Fibroblast of the conjunctiva (primary cell): ENCODE measurements at regions not wholly inside any gene's neighbourhood (a gene's known extent, or its start where the extent isn't known, plus 50 kb on each side); places are given as distances from the start of the nearest gene placed in this dataset.
"Not testable (repeated sequence)": the region's sequence is repeated elsewhere in the genome, so short reads cannot be mapped to it uniquely, and the experiment has no call there.

Experiments
- DNase-seq: peaks from one replicate; pipeline ENCODE4 v3.0.0-alpha.2; 2010; ENCODE audit warnings: low read depth

GRCh38 chr12:127583041-127583440 lies 683.9 kb upstream of the TMEM132C start:
- no peak for DNase-seq

- DNase-seq = peak; percentile 38
Measured at GRCh38 chr12:127588249-127588648, 678.7 kb upstream of the TMEM132C start.

- no peak for DNase-seq
Measured at GRCh38 chr12:127589541-127589940, 677.4 kb upstream of the TMEM132C start.

GRCh38 chr12:127590868-127591267 lies 676.1 kb upstream of the TMEM132C start:
- DNase-seq = no peak

DNA sequence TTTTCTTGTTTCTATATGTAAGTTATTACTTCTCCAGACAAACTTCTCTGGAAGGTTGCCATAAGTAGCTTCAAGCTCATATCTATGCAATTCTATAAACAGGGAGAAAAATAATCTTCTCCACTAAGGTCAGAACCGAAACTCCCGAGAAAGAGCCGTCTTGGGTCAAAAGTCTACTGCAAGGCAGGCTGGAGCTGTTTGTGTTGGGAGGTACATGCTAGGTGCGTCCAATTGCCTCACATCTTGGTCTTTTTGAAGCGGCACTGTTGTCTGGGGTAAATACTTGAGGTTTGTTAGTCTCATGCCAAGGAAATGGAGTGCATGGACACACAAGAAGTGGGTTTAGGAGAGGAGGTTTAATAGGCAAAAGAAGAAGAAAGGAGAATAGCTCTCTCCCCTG lies 674.7 kb upstream of the TMEM132C start:
- DNase-seq = no peak

DNA sequence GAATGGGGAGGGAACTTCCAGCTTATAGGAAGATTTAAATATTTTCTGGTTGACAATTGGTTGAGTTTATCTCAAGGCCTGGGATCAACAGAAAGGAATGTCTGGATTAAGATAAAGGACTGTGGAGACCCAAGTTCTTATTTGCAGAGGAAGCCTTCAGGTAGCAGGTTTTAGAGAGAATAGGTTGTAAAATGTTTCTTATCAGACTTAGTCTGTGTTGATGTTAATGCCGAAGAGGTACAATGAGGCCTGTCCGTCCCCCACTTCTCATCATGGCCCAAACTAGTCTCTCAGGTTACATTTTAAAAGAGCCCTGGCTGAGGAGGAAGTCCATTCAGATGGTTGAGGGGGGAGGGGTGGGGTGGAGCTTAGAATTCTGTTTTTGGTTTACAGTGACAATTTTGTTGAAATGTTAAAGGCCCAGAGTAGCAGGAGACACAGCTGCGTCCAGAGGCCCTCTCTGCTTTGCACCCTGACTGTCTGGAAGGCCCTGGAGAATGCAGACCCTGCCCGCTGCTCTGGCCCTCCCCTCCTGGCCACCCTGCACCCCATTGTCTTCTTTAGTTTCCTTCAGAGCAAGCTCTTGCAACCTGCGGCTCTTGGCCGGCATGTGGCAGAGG lies 672.5 kb upstream of the TMEM132C start:
- no peak for DNase-seq

GRCh38 chr12:127595506-127595905 lies 671.5 kb upstream of the TMEM132C start:
- DNase-seq = no peak

DNA sequence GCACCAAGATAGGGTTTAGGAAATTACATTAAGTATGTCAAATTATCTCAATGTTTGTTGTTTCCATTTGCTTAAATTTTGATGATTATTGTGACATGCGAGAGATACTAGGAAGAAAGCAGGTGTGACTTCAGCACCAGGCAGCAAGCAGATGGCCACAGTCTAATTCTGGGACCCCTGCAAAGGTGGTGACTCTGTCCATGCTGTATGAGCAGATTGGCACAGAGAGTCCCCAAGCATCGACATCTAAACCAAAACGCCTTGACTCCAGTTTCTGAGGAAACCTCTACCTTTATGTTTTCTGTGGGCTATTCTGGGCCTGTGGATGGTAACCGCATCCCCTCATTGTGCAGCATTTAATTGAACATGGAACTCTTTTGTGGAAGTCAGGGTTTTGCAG lies 670.1 kb upstream of the TMEM132C start:
- no peak for DNase-seq

DNA sequence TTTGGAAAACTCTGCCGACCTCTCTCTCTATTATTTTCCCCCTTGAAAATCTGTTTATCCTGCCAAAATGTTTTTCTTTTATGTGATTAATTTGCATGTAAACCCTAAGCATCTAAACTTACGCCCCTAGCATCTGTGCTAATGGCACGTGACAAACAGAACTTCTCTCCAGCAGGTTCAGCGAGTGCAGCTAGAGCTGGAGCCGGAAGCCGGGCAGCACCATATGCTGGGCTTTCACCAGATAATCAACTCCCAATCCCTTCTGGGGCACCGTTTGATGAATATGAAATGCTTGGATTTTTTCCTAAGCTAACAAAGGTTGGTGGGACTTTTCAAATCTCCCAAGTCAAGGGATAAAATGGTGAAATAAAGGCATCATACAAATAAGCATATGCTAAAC lies 667.5 kb upstream of the TMEM132C start:
- DNase-seq = no peak

DNA sequence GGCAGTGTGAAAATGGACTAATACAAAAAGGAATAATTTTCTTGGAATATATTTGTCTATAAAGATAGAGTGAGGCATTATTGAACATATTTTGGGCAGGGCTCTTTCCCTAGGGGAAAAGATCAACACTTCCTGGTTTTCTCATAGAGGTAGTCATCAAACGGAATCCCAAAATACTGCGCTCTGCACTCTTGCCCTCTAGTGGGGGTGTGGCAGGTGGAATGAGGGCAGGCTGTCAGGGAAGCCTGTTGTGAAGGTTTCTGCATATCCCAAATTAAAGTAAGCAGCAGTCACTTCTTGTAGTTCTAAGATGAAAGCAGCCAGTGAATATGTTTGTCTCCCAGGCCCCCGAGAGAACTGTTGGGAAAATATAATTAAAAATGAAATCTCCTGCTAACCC lies 666.8 kb upstream of the TMEM132C start:
- DNase-seq = no peak

- no peak for DNase-seq
Measured at GRCh38 chr12:127606476-127607015, 660.4 kb upstream of the TMEM132C start.

DNA sequence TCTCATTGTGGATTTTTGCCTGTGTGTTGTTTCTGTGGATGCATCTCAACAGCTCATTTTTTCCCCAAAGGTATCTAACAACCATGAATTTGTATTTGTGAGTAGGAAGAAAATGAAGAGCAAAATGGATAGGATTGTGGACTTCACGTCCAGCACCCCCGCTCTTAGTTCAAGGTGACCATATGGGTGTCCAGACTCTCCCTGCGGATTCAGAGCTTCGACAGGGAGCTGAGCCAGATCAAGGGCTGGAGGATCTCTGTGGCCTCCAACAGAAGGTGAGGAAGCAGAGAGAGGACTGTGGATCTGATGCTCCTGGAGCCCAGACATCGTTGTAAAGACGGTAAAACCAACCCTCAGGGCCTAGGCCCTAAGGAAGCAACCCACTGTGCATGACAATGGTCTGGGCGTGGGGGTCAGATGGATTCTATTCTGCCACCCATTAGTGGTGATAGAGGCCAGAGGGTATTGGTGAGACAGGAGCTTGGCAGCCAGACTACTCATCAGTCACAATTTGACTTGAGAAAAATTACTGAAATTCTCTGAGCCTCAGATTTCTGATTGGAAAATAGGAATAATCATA lies 659.7 kb upstream of the TMEM132C start:
- DNase-seq = no peak

- not testable (repeated sequence) for DNase-seq
Measured at GRCh38 chr12:127608359-127608758, 658.6 kb upstream of the TMEM132C start.

DNA sequence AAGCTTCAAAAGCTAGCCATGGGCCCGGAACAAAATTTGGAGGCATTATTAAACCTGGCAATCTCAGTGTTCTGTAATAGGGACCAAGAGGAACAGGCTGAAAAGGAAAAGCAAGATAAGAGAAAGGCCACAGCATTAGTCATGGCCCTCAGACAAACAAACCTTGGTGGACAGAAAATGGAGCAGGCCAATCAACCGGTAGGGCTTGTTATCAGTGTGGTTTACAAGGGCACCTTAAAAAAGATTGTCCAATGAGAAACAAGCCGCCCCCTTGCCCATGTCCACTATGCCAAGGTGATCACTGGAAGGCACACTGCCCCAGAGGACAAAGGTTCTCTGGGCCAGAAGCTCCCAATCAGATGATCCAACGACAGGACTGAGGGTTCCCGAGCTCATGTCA lies 653.9 kb upstream of the TMEM132C start:
- no peak for DNase-seq

DNA sequence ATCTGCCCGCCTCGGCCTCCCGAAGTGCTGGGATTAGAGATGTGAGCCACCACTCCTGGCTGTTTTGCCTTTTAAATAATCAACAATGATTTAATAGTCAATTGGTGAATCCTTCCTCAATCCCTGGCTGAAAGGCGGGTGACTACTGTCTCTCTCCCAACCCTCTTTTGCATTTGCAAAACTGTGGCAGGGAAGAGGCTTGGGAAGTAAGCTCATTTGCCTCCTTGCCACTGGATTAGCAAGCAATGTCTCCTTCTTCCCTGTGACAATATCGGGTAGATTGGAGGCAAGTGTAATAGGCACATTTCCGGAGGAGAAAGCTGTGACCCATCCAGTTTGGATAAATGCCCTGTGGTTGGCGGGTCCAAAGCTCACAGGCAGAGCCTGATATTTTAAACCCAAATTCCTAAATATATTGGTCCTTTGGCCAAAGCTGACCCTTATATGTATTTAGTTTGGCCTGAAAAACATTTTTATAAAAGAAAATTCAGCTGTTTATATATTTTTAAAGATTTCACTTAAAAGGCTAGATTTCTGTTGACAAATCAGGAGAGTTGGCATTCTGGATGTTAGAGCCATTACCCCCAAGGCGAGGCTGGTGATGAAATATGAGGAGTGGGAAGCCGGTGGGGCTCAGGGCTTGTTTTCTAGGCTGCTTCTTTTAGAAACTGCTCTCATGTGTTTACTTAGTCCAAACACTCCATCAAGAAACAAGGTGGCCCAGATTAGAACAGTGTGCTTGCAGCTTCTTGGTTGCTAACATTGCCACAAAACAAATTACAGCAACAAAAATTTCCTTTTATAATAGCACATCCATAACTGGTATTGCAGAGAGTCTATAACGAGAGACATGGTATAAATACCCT lies 646.9 kb upstream of the TMEM132C start:
- no peak for DNase-seq

GRCh38 chr12:127620735-127621355 lies 646.1 kb upstream of the TMEM132C start:
- no peak for DNase-seq

- DNase-seq = no peak
Measured at GRCh38 chr12:127621366-127621765, 645.6 kb upstream of the TMEM132C start.

GRCh38 chr12:127623362-127623761 lies 643.6 kb upstream of the TMEM132C start:
- DNase-seq = no peak

- DNase-seq = no peak
Measured at GRCh38 chr12:127625176-127625771, 641.7 kb upstream of the TMEM132C start.

DNA sequence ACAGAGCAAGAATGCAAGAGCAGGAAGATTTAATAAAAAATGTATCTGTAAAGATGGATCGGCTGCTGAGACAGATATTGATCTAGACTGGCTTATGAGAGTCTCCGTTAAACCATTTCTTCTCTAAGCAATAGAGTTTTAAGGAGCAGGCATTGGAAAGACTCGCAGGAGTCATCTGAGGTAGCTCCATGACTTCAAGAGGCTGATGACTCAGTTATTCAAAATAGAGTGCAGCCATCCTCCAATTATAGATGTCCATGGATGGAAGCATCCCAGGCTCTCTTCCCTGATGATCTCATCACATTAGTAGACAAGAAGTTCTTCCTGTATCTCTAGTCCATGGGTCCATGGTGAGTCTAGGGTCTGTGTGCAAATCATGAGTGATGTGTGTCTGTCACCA lies 638.3 kb upstream of the TMEM132C start:
- no peak for DNase-seq

- DNase-seq = peak; percentile 1
Measured at GRCh38 chr12:127629066-127629820, 637.7 kb upstream of the TMEM132C start.
